ENCODE measurements at regions not wholly inside any gene's neighbourhood (a gene's known extent, or its start where the extent isn't known, plus 50 kb on each side); places are given as distances from the start of the nearest gene placed in this dataset.

DNA sequence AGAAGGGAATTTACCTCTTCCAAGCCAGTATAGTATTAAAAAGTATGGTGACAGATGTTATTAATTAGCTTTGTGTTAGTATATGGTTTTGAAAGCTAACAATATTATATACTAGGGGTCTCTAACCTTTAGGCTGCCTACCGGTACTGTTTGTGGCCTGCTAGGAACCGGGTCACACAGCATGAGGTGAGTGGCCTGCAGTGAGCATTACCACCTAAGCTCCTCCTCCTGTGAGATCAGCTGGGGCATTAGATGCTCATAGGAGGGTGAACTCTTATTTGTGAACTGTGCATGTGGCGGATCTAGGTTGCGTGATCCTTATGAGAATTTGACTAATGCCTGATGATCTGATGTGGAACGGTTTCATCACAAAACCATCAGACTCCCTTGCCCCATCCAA lies 583.4 kb upstream of the CDH2 start:
- TF ChIP-seq POLR2A (IDR thresholded peaks at IDR 0.05) (no peak), CTCF (IDR thresholded peaks at IDR 0.05) (no peak)
